HuH-7 (cell line): ENCODE measurements at regions not wholly inside any gene's neighbourhood (a gene's known extent, or its start where the extent isn't known, plus 50 kb on each side); places are given as distances from the start of the nearest gene placed in this dataset.
A peak's percentile ranks its signal among the peaks of the same experiment; 100 is the strongest.

Experiments used
- DNase-seq: peaks from one replicate; pipeline ENCODE4 v3.0.0; 2011; ENCODE audit warnings: low spot score

DNA sequence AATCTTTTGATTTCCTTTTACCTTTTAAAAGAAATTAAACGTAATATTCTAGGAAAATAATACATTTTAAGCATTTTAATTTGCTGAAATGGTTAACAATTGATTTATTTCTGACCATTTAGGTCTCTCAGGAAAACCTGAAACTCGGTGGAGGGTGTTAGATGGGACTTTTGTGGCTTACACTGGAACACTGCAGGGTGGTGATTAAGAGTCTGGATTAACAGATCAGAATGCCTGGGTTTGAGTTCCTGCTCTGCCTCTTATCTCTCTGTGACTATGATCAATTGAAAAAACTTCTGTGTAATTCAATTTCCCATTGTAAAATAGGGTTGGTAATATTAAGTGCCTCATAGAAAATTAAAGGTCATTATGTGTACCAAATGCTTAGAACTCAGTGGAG lies 168.7 kb downstream of the UBE2E3 start:
- DNase-seq = no peak

DNA sequence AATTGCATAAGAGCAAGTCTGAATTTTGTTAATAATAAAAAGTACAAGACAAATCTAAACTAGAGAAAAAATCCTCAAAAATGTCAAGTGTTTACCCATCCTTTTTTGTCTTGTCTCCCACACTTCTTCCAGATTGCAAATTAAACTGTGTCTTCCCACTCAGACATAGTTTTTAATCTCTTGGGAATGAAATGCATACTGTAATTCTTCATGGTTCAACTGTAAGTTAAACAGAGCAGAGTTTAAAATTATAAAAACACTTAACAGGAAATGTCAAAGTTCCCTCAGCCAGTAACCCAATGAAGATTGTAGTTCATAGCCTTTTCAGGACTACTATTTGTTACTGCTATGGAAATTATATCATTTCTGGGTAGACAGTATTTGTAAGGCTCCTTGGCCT lies 171.8 kb downstream of the UBE2E3 start:
- no peak for DNase-seq

DNA sequence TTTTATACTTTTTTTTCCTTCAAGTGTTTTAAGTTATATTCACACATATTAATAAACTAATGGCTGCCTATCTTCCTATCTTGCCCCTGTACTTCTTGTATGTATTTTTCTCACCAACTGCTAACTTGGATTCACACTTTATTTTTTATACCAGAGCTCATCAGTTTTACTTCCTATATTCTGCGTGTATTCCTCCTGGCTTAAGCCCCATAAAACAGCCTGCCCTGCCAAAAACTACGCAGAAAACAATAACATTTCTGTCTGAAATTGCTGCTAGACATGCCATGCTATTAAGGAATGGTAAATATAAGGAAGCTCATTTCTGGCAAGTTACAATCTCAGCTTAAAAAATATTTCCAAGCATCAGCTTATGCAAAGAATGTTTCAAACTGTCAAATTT lies 172.3 kb downstream of the UBE2E3 start:
- DNase-seq = no peak

DNA sequence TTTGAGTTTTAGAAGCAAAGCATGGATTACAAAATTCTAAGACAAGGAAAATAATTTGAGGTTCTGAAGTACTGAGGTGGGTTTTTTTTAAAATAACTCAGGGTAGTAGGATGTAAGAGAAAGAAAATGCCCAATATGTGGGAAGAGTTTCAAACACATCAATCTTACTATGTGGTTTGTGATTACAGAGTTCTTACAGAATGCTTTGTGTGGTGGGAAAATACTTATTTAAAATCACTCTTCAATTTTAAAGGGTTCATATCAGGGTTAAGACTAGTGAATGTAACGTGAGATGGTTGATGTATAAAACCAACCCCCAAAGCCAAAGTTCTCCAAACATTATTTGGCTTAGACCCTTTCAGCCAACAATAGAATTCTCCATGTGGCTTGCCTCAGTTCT lies 173.5 kb downstream of the UBE2E3 start:
- no peak for DNase-seq

DNA sequence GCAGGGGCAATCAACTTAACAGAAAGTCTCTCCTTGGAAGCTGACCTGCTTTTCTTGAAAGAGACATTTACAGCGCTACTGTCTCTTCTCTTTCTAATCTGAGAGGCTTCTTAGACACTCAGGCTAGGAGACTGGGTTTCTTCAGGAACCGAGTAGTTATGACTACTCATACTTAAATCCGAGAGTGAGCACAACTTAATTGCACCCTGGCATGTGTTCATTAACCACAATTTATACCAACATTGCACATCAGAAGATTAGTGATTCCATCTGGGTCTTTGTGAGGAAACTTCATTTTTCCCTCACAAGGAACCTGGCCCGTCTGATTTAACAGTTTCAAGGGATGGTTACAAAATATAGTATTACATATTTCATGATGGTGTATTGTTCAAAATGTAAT lies 176.9 kb downstream of the UBE2E3 start:
- no peak for DNase-seq

GRCh38 chr2:181158427-181158826 lies 178.0 kb downstream of the UBE2E3 start:
- DNase-seq = no peak

DNA sequence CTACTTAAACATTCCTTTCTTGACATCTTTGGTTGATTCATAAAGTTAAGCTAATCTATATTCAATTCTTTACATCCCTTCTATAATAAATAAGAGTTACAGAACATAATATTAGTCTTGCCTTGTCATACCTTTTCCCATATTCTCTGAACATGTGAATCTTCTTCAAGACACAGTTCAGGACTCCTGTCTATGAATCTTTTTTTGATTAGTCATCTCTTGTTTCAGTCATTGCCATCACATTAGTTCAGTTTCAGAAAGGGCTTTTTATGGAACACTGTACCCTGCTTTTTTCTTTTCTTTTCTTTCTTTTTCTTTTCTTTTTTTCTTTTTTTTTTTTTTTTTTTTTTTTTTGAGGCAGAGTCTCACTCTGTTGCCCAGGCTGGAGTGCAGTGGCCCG lies 181.2 kb downstream of the UBE2E3 start:
- no peak for DNase-seq

- DNase-seq = no peak
Observed at GRCh38 chr2:181163139-181163538, 182.7 kb downstream of the UBE2E3 start.

DNA sequence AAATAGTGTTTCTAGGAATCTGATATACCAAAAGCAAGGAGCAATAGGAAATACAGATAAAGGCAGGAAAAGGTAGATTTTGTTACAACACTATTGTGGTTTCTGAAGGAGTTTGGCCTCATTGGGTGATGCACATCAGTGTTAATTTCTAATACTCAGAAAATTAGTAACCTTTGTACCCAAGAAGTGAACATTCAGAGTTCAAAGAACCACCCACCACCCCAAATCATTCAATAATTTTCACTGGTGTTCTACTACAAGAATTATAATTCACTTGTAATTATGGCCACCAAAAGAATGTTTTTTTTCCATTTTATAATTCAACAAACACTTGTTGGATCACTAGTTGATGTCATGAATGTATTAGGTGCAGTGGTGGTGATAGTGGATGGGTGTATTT lies 183.3 kb downstream of the UBE2E3 start:
- no peak for DNase-seq

- DNase-seq = no peak
Observed at GRCh38 chr2:181164699-181165098, 184.3 kb downstream of the UBE2E3 start.

- no peak for DNase-seq
Observed at GRCh38 chr2:181165199-181165868, 184.9 kb downstream of the UBE2E3 start.

DNA sequence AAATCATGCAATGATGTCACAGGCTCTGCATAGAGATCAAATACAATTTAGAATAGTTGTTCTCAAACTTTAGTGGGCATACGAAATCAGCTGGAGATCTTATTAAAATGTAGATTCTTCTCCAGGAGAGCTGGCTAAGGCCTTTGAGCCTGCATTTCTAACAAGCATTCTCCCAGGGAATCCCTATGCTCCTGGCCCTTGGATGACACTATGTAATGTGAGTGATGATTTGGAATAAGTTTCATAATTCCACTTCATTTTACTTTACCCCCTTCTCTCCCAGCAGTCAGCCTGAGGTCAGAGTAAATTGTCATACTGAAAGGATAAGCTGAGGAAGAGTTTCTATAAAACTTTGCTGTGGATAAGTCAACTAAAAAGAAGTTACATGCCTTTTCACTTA lies 189.1 kb downstream of the UBE2E3 start:
- DNase-seq = no peak

DNA sequence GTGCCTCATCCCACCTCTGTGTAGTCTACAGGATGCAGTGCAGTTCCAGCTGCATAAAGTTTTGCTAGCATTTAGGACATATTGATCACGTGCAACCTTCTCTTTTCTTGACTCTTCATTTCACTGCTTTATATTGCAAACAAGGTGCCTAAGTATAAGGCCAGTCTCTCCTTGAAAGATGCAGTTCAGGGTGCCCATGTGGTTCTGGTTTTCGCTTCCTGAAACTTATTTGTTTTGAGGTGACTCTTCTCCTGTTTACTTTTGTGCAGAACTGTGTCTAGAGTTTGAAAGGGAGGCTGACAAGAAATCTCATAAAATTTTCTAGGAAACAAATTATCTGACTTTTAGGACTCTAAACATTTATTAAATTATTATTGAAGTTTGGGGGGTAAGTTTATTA lies 189.9 kb downstream of the UBE2E3 start:
- no peak for DNase-seq

DNA sequence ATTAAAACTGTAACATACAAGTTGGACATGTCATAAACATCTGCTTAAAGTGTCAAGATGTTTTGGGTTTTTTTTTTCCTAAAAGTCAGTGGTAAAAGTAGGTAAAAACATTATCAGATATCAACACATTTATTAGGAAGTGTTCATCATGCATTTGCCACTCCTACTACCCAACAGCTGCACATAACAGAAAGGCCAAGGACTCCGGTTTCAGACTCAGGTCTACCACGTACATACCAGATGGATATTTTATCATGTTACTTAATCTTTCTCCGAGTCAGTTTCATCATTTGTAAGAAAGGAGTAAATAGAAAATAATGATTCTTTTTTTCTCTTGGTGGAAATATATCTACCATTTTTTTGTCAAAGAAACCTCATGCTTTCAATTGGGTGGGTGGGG lies 192.3 kb downstream of the UBE2E3 start:
- no peak for DNase-seq

GRCh38 chr2:181174611-181175580 lies 194.5 kb downstream of the UBE2E3 start:
- DNase-seq = no peak

- no peak for DNase-seq
Observed at GRCh38 chr2:181176540-181176939, 196.1 kb downstream of the UBE2E3 start.

GRCh38 chr2:181177376-181177775 lies 197.0 kb downstream of the UBE2E3 start:
- no peak for DNase-seq

GRCh38 chr2:181178130-181178529 lies 197.7 kb downstream of the UBE2E3 start:
- no peak for DNase-seq

DNA sequence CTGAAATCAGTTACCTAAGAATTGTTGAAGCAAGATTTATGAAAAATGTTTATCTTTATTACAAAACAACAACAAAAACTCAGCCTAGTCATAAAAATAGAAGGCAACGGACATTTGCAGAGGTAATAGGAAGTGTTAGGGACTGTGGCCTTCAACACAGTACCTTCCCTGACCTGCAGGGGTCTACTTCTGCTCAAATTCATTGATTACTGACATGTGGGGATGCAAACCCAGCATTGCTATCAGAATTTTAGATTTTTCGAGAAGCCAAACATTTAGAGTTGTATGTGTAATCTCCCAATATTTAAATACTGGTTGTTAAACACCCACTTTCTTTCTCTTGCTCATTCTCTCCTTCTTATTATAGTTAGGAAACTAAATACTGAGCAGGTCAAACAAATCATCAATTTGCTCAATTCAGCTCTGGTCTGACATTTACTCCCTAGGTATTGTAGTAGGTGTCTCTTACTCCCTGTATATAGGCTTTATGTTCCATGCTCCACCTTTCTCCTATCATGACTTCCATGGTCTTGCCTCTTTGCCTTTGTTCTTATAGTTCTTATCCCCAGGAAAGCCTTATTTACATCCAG lies 198.5 kb downstream of the UBE2E3 start:
- DNase-seq = peak; percentile 15

DNA sequence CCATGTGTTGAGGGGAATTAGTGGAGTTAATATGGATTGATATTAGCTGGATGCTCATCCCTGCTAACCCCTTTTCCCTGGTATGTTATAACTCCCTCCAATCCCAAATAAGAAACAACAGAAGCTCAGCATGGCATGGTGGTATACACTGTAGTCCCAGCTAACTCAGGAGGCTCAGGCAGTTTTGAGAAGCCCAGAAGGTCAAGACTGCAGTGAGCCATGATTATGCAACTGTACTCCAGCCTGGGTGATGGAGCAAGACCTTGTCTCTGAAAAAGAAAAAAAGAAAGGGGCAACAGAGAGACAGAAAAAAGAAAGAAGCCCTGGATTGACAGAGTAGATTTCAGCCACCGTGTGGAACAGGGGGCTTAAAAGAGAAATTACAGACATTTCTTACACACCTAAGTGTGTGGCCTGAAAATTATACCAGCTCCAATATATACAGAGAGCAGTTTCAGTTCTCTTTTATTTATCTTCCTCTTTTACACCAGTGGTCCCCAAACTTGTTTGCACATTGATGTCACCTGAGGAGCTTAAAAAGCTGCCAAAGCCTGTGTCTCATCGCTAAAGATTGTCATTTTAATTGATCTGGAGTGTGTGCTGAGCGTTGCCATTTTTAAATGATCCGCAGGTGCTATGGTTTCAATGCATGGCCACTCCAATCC lies 203.6 kb downstream of the UBE2E3 start:
- DNase-seq = no peak

DNA sequence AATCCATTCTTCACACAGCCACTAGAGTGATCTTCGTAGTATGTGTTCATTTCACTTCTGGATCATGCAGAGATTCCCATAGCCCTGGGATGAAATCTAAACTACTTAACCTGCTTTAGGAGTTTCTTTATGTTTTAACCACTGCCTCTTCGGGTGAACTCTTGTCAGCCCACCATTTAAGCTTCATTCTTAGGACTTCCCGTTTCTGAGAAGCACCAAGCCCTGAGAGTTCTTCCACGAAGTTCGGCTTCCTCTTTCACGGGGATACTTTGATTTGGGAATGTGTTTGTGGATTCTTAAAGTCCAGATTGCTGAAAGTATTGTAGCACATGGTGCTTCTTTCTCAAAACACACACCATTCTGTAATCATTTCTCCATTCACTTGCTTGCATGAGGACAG lies 205.0 kb downstream of the UBE2E3 start:
- DNase-seq = no peak

DNA sequence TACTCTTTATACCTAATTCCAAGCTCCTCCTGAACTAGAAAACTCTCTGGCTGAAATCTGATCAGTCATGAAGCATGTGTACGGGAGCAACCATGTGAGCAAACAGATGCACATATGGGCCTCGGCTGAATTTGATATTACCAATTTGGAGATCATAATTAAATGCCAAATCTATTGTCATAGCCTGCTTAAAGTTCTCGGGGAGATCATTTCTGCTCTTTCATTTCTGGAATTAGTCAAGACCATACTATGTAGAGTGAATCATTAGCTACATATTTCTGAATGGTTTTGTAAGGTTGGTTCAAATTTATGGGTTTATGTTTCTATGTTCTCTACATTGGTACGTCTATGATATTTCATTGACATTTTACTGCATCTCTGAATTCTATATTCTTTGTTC lies 205.5 kb downstream of the UBE2E3 start:
- no peak for DNase-seq

GRCh38 chr2:181188605-181189004 lies 208.2 kb downstream of the UBE2E3 start:
- DNase-seq = no peak
